GM23248 (cell line): ENCODE measurements at regions not wholly inside any gene's neighbourhood (a gene's known extent, or its start where the extent isn't known, plus 50 kb on each side); places are given as distances from the start of the nearest gene placed in this dataset.

Source experiments
- DNase-seq: peaks from one replicate; pipeline ENCODE4 v3.0.0-alpha.2; 2015
- H2AFZ ChIP-seq: fragments of 200-600 bp; sonication (generic); 2 replicates; pipeline ENCODE4 v1.6.1; 2016; ENCODE audit warnings: antibody characterized with exemption
- H3F3A ChIP-seq: fragments of 200-600 bp; sonication (generic); 2 replicates; pipeline ENCODE4 v1.6.1; 2016; ENCODE audit warnings: mild to moderate bottlenecking, antibody characterized with exemption, mixed run types; ENCODE audit not compliant: insufficient read depth
- H3K27ac ChIP-seq: fragments of 200-600 bp; sonication (generic); 2 replicates; pipeline ENCODE4 v1.5.1; 2016; ENCODE audit warnings: mild to moderate bottlenecking
- H3K27me3 ChIP-seq: fragments of 200-600 bp; sonication (generic); replicated peaks from 2 replicates; pipeline ENCODE4 v1.6.1; 2016; ENCODE audit warnings: mild to moderate bottlenecking; ENCODE audit not compliant: insufficient read depth
- H3K36me3 ChIP-seq: fragments of 200-600 bp; sonication (generic); 2 replicates; pipeline ENCODE4 v1.6.1; 2016; ENCODE audit warnings: low read depth, mild to moderate bottlenecking
- H3K4me1 ChIP-seq: fragments of 200-600 bp; sonication (generic); 2 replicates; pipeline ENCODE4 v1.6.1; 2016; ENCODE audit warnings: mild to moderate bottlenecking; ENCODE audit not compliant: insufficient read depth
- H3K4me2 ChIP-seq: fragments of 200-600 bp; sonication (generic); one replicate; pipeline ENCODE4 v1.6.1; 2016; ENCODE audit warnings: mild to moderate bottlenecking; ENCODE audit not compliant: unreplicated experiment
- H3K4me3 ChIP-seq: fragments of 200-600 bp; sonication (generic); 2 replicates; pipeline ENCODE4 v1.5.1; 2016; ENCODE audit warnings: mild to moderate bottlenecking
- H3K79me2 ChIP-seq: fragments of 200-600 bp; sonication (generic); 2 replicates; pipeline ENCODE4 v1.6.1; 2016; ENCODE audit warnings: mild to moderate bottlenecking; ENCODE audit not compliant: insufficient read depth
- H3K9ac ChIP-seq: fragments of 200-600 bp; sonication (generic); 2 replicates; pipeline ENCODE4 v1.6.1; 2016; ENCODE audit warnings: mild to moderate bottlenecking
- H3K9me2 ChIP-seq: fragments of 200-600 bp; sonication (generic); 2 replicates; pipeline ENCODE4 v1.6.1; 2016; ENCODE audit warnings: mixed run types, mild to moderate bottlenecking, moderate library complexity; ENCODE audit not compliant: insufficient read depth
- H3K9me3 ChIP-seq: fragments of 200-600 bp; sonication (generic); one replicate; pipeline ENCODE4 v1.6.1; 2017; ENCODE audit warnings: low read depth
- H4K20me1 ChIP-seq: fragments of 200-600 bp; sonication (generic); 2 replicates; pipeline ENCODE4 v1.6.0; 2016; ENCODE audit not compliant: insufficient read depth
- EZH2 ChIP-seq: fragments of 200-600 bp; sonication (generic); IDR thresholded peaks from 2 replicates; pipeline ENCODE4 v1.6.1; 2018; ENCODE audit warnings: antibody characterized with exemption, mild to moderate bottlenecking; ENCODE audit not compliant: insufficient read depth, poor library complexity, severe bottlenecking
- EZH2phosphoT487 ChIP-seq: fragments of 200-600 bp; sonication (generic); IDR thresholded peaks from 2 replicates; pipeline ENCODE4 v1.6.1; 2018; ENCODE audit warnings: antibody characterized with exemption, moderate library complexity, mild to moderate bottlenecking, low read depth; ENCODE audit not compliant: insufficient read depth
- WGBS, 2 experiments: methylation state at CpG; one replicate each; pipeline ENCODE4 v1.1.6; 2015 to 2017; ENCODE audit warnings: low lambda C conversion rate in 2 of 2, low coverage in 1 of 2; ENCODE audit errors: missing lambda C conversion rate in 2 of 2; 5-methylcytosine and 5-hydroxymethylcytosine counted together
- in situ Hi-C: fragments of 300-500 bp; cut with MboI; formaldehyde crosslinking; loops from 2 replicates; pipeline ENCODE4 v1.15.0; 2020

- no peak for TF ChIP-seq EZH2
- WGBS, 2 experiments: 43 to 50% methylated on average over 7 of the region's 7 CpGs
- Histone ChIP-seq H3K4me2 (no peak overlapping the region), H3K9me3 (no peaks in the 10 kb centered on the region), H3K9ac (no peak overlapping the region), H4K20me1 (no peaks in the 10 kb centered on the region), H3K27me3 (no peaks in the 10 kb centered on the region), H3K27ac (no peak overlapping the region), H3K4me1 (no peaks in the 10 kb centered on the region), H3K9me2 (no peaks in the 10 kb centered on the region), H3K4me3 (no peak overlapping the region), H3K36me3 (no peaks in the 10 kb centered on the region), H2AFZ (no peak overlapping the region), H3F3A (no peaks in the 10 kb centered on the region), H3K79me2 (no peaks in the 10 kb centered on the region)
- no peak for DNase-seq
- in situ Hi-C loops: no loop called here
These were observed 238.3 kb downstream of the MYCN start for GRCh38 chr2:16178551-16179130.

- H3K4me3 ChIP-seq: no peak overlapping the region
- no peaks in the 10 kb centered on the region for H3K79me2 ChIP-seq
- no peaks in the 10 kb centered on the region for H4K20me1 ChIP-seq
- in situ Hi-C loops: no loop called here
- no peak for DNase-seq
- no peak overlapping the region for H3K4me2 ChIP-seq
- H3K27me3 ChIP-seq: no peaks in the 10 kb centered on the region
- no peaks in the 10 kb centered on the region for H3K9me3 ChIP-seq
- H3K9me2 ChIP-seq: no peaks in the 10 kb centered on the region
- TF ChIP-seq EZH2phosphoT487 (no peak), EZH2 (no peak)
- H2AFZ ChIP-seq: no peak overlapping the region
- no peaks in the 10 kb centered on the region for H3F3A ChIP-seq
- no peaks in the 10 kb centered on the region for H3K36me3 ChIP-seq
- H3K9ac ChIP-seq: no peak overlapping the region
- H3K27ac ChIP-seq: no peak overlapping the region
- H3K4me1 ChIP-seq: no peaks in the 10 kb centered on the region
These were observed 237.4 kb downstream of the MYCN start for GRCh38 chr2:16177671-16178180.

- WGBS, 2 experiments: 30 to 47% methylated on average over 9 of the region's 9 CpGs
These were observed 236.7 kb downstream of the MYCN start for GRCh38 chr2:16176971-16177480.

GRCh38 chr2:16175247-16175825, 235.0 kb downstream of the MYCN start:
- Histone ChIP-seq H3K4me1 (no peaks in the 10 kb centered on the region), H3K27me3 (no peaks in the 10 kb centered on the region), H3K9ac (no peak overlapping the region), H3K36me3 (no peaks in the 10 kb centered on the region), H3K79me2 (no peaks in the 10 kb centered on the region), H2AFZ (no peak overlapping the region), H3F3A (no peaks in the 10 kb centered on the region), H3K27ac (no peak overlapping the region), H3K4me2 (no peak overlapping the region), H4K20me1 (no peaks in the 10 kb centered on the region), H3K9me2 (no peaks in the 10 kb centered on the region), H3K4me3 (no peak overlapping the region), H3K9me3 (no peaks in the 10 kb centered on the region)
- WGBS, 2 experiments: 14 to 15% methylated on average over 3 of the region's 3 CpGs
- no peak for DNase-seq
- in situ Hi-C loops: no loop called here
- TF ChIP-seq EZH2phosphoT487 (no peak), EZH2 (no peak)

More at GRCh38 chr2:16176971-16177480, 236.7 kb downstream of the MYCN start:
- no peak for DNase-seq
- H3F3A ChIP-seq: no peaks in the 10 kb centered on the region
- H3K4me1 ChIP-seq: no peaks in the 10 kb centered on the region
- H3K36me3 ChIP-seq: no peaks in the 10 kb centered on the region
- no peak overlapping the region for H3K27ac ChIP-seq
- no peak overlapping the region for H3K9ac ChIP-seq
- H3K4me3 ChIP-seq: no peak overlapping the region
- no peak overlapping the region for H3K4me2 ChIP-seq
- H3K9me2 ChIP-seq: no peaks in the 10 kb centered on the region
- in situ Hi-C loops: no loop called here
- H2AFZ ChIP-seq: no peak overlapping the region
- no peaks in the 10 kb centered on the region for H3K27me3 ChIP-seq
- TF ChIP-seq EZH2phosphoT487 (no peak), EZH2 (no peak)
- H4K20me1 ChIP-seq: no peaks in the 10 kb centered on the region
- no peaks in the 10 kb centered on the region for H3K79me2 ChIP-seq
- no peaks in the 10 kb centered on the region for H3K9me3 ChIP-seq
